ENCODE measurements at regions not wholly inside any gene's neighbourhood (a gene's known extent, or its start where the extent isn't known, plus 50 kb on each side); places are given as distances from the start of the nearest gene placed in this dataset.
A peak's percentile ranks its signal among the peaks of the same experiment; 100 is the strongest.

- Mint-ChIP-seq H3K9me3 (peaks cover 14% of the 10 kb centered on the region; the same call in 1 of the 2 replicates), H3K36me3 (no peaks in the 10 kb centered on the region), H3K4me3 (no peak overlapping the region), H3K4me1 (peaks cover 14% of the 10 kb centered on the region), H3K27me3 (ENCODE audit: low read depth) (no peaks in the 10 kb centered on the region), H3K27ac (no peak overlapping the region)
- POLR2A ChIA-PET, result no interaction called here
- ATAC-seq (peak; percentile 80), DNase-seq (ENCODE audit: low spot score) (no peak)
- CTCF ChIA-PET, result no interaction called here
- TF ChIP-seq GRHL2 (CRISPR knock-in tag; IDR thresholded peaks at IDR 0.05; ENCODE audit: insufficient replicate concordance, severe bottlenecking), result no peak
- TF ChIP-seq USF2 (CRISPR knock-in tag; IDR thresholded peaks at IDR 0.05), result peak; percentile 21; the same call in 1 of the 2 replicates
These were observed 651.8 kb upstream of the SGO1 start for GRCh38 chr3:20837676-20838302.

GRCh38 chr3:20836801-20837200, 650.8 kb upstream of the SGO1 start:
- TF ChIP-seq E2F5 (CRISPR knock-in tag; IDR thresholded peaks at IDR 0.05), result no peak
- no peak for TF ChIP-seq ERG (CRISPR knock-in tag; IDR thresholded peaks at IDR 0.05)
- TF ChIP-seq, protein P1, sequence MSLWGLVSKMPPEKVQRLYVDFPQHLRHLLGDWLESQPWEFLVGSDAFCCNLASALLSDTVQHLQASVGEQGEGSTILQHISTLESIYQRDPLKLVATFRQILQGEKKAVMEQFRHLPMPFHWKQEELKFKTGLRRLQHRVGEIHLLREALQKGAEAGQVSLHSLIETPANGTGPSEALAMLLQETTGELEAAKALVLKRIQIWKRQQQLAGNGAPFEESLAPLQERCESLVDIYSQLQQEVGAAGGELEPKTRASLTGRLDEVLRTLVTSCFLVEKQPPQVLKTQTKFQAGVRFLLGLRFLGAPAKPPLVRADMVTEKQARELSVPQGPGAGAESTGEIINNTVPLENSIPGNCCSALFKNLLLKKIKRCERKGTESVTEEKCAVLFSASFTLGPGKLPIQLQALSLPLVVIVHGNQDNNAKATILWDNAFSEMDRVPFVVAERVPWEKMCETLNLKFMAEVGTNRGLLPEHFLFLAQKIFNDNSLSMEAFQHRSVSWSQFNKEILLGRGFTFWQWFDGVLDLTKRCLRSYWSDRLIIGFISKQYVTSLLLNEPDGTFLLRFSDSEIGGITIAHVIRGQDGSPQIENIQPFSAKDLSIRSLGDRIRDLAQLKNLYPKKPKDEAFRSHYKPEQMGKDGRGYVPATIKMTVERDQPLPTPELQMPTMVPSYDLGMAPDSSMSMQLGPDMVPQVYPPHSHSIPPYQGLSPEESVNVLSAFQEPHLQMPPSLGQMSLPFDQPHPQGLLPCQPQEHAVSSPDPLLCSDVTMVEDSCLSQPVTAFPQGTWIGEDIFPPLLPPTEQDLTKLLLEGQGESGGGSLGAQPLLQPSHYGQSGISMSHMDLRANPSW (CRISPR knock-in tag; conservative IDR thresholded peaks at IDR 0.05; ENCODE audit: low read depth), result no peak
- no peak for TF ChIP-seq MXD4 (CRISPR knock-in tag; IDR thresholded peaks at IDR 0.05; ENCODE audit: borderline replicate concordance)
- no peak for TF ChIP-seq PRRX2 (CRISPR knock-in tag; IDR thresholded peaks at IDR 0.05)
- TF ChIP-seq GTF2I (CRISPR knock-in tag; conservative IDR thresholded peaks at IDR 0.05), result no peak
- peaks cover 14% of the 10 kb centered on the region; the same call in 1 of the 2 replicates for H3K9me3 Mint-ChIP-seq
- H3K4me3 Mint-ChIP-seq, result no peak overlapping the region
- H3K27me3 Mint-ChIP-seq (ENCODE audit: low read depth), result no peaks in the 10 kb centered on the region
- CTCF ChIA-PET, result no interaction called here
- ATAC-seq (no peak), DNase-seq (ENCODE audit: low spot score) (no peak)
- POLR2A ChIA-PET, result no interaction called here
- peaks cover 7% of the 10 kb centered on the region for H3K4me1 Mint-ChIP-seq
- H3K36me3 Mint-ChIP-seq, result no peaks in the 10 kb centered on the region
- no peak overlapping the region for H3K27ac Mint-ChIP-seq

- H3K9me3 Mint-ChIP-seq, result peaks cover 20% of the 10 kb centered on the region
- TF ChIP-seq GTF2I (CRISPR knock-in tag; conservative IDR thresholded peaks at IDR 0.05) (no peak), ZMAT4 (CRISPR knock-in tag; IDR thresholded peaks at IDR 0.05) (no peak), ZNF219 (CRISPR knock-in tag; IDR thresholded peaks at IDR 0.05; ENCODE audit: borderline replicate concordance) (no peak), MAX (CRISPR knock-in tag; IDR thresholded peaks at IDR 0.05) (no peak), PREB (CRISPR knock-in tag; IDR thresholded peaks at IDR 0.05; ENCODE audit: borderline replicate concordance) (no peak)
- POLR2A ChIA-PET, result no interaction called here
These were observed 647.0 kb upstream of the SGO1 start for GRCh38 chr3:20832963-20833362.

More at GRCh38 chr3:20832963-20833362, 647.0 kb upstream of the SGO1 start:
- ATAC-seq (no peak), DNase-seq (ENCODE audit: low spot score) (no peak)
- CTCF ChIA-PET, result no interaction called here
- Mint-ChIP-seq H3K4me1 (peaks cover 3% of the 10 kb centered on the region), H3K4me3 (no peak overlapping the region), H3K27me3 (ENCODE audit: low read depth) (no peaks in the 10 kb centered on the region), H3K36me3 (no peaks in the 10 kb centered on the region), H3K27ac (no peak overlapping the region)
